Endothelial cell of umbilical vein (primary cell): ENCODE measurements at regions not wholly inside any gene's neighbourhood (a gene's known extent, or its start where the extent isn't known, plus 50 kb on each side); places are given as distances from the start of the nearest gene placed in this dataset.

ENCODE experiments used
- BruUV-seq: library from RNA; stranded (reverse); fragments of 400-500 nt; replicated peaks from 2 replicates; lab custom pipeline; 2021; lab: Mats Ljungman, UMichigan
- CTCF ChIA-PET: fragments of 300-600, 350-600 bp; sonication (Branson Sonifier 250); formaldehyde crosslinking; loops from one replicate; lab custom pipeline; 2021; ENCODE audit warnings: antibody characterized with exemption, inconsistent platforms; lab: Charles Lee
- POLR2A ChIA-PET: fragments of 300-600, 350-600 bp; sonication (Branson Sonifier 250); formaldehyde crosslinking; loops from one replicate; lab custom pipeline; 2021; ENCODE audit warnings: antibody characterized with exemption, inconsistent platforms; lab: Charles Lee
- DNase-seq: peaks from one replicate; pipeline ENCODE4 v3.0.0-alpha.2; 2011; ENCODE audit warnings: low read depth, low spot score
- FAIRE-seq: peaks from 2 replicates; lab custom pipeline; 2011; peaks lifted over from hg19 to GRCh38; lab: Jason Lieb, UNC
- H2AFZ ChIP-seq: 2 replicates; pipeline ENCODE4 v1.6.0; 2012; ENCODE audit warnings: low read depth, low read length, control low read depth, inconsistent platforms
- H3K27ac ChIP-seq: 2 replicates; pipeline ENCODE4 v1.5.1; 2011; ENCODE audit warnings: low read depth, mild to moderate bottlenecking, control low read depth, low read length, moderate library complexity; ENCODE audit not compliant: insufficient read depth
- H3K27me3 ChIP-seq, 2 experiments: 2 replicates each; pipeline versions ENCODE4 v1.6.0 to v1.6.1; 2011; ENCODE audit warnings: low read length in 2 of 2, mixed read lengths in 1 of 2; ENCODE audit not compliant: control insufficient read depth in 2 of 2, insufficient read depth in 2 of 2
- H3K36me3 ChIP-seq, 2 experiments: 2 replicates in 1 of 2; 3 replicates in 1 of 2; pipeline ENCODE4 v1.5.1; 2011; ENCODE audit warnings: low read length in 2 of 2, mild to moderate bottlenecking in 1 of 2, moderate library complexity in 1 of 2; ENCODE audit not compliant: control insufficient read depth in 2 of 2, insufficient read depth in 2 of 2; ENCODE audit errors: extremely low read depth in 1 of 2
- H3K4me1 ChIP-seq: 3 replicates; pipeline ENCODE4 v1.5.1; 2011; ENCODE audit warnings: mild to moderate bottlenecking, low read length; ENCODE audit not compliant: control insufficient read depth, insufficient read depth; ENCODE audit errors: extremely low read depth
- H3K4me2 ChIP-seq: 2 replicates; pipeline ENCODE4 v1.6.1; 2011; ENCODE audit warnings: low read length, control low read depth, mixed read lengths; ENCODE audit not compliant: insufficient read depth
- H3K4me3 ChIP-seq, 3 experiments: fragments of 200-600 bp in 1 of 3; sonication (generic), shearing (Covaris generic) in 1 of 3; replicated peaks in 1 of 3; 2 replicates each; pipeline ENCODE4 v1.5.1; 2011 to 2016; ENCODE audit warnings: control low read depth in 3 of 3, low read length in 3 of 3, mild to moderate bottlenecking in 2 of 3, inconsistent platforms in 1 of 3, low read depth in 1 of 3, moderate library complexity in 1 of 3; ENCODE audit not compliant: insufficient read depth in 1 of 3
- H3K79me2 ChIP-seq: 2 replicates; pipeline ENCODE4 v1.6.0; 2012; ENCODE audit warnings: low read length, inconsistent platforms; ENCODE audit not compliant: control insufficient read depth, insufficient read depth
- H3K9ac ChIP-seq: replicated peaks from 2 replicates; pipeline ENCODE3; 2011; ENCODE audit warnings: low read length, control low read depth; ENCODE audit not compliant: insufficient read depth; ENCODE audit errors: extremely low read depth
- H3K9me1 ChIP-seq: replicated peaks from 3 replicates; pipeline ENCODE4 v1.6.0; 2011; ENCODE audit warnings: mild to moderate bottlenecking, low read length; ENCODE audit not compliant: control insufficient read depth, insufficient read depth; ENCODE audit errors: extremely low read depth
- H3K9me3 ChIP-seq: replicated peaks from 2 replicates; pipeline ENCODE4 v1.5.1; 2012; ENCODE audit warnings: low read length, inconsistent platforms; ENCODE audit not compliant: control insufficient read depth, insufficient read depth
- H4K20me1 ChIP-seq: replicated peaks from 2 replicates; pipeline ENCODE3; 2011; ENCODE audit warnings: mild to moderate bottlenecking, low read length; ENCODE audit not compliant: control insufficient read depth, insufficient read depth; ENCODE audit errors: extremely low read depth
- CTCF ChIP-seq, 2 donors: IDR thresholded peaks; 1 replicate in 1 of 2; 2 replicates in 1 of 2; pipeline ENCODE4 v1.5.1; 2011; ENCODE audit warnings: low read length in 2 of 2, mild to moderate bottlenecking in 2 of 2, moderate library complexity in 2 of 2, control low read depth in 1 of 2, inconsistent platforms in 1 of 2, low read depth in 1 of 2; ENCODE audit not compliant: insufficient read depth in 1 of 2; ENCODE audit errors: extremely low read depth in 1 of 2
- EZH2 ChIP-seq: IDR thresholded peaks from 2 replicates; pipeline ENCODE4 v1.6.1; 2012; ENCODE audit warnings: borderline replicate concordance, low read depth, mild to moderate bottlenecking, moderate library complexity, low read length, inconsistent platforms; ENCODE audit not compliant: severe bottlenecking
- FOS ChIP-seq: IDR thresholded peaks from 2 replicates; pipeline ENCODE4 v1.6.1; 2011; ENCODE audit warnings: mild to moderate bottlenecking, low read length, moderate library complexity, borderline replicate concordance; ENCODE audit not compliant: insufficient read depth
- GATA2 ChIP-seq: IDR thresholded peaks from 2 replicates; pipeline ENCODE4 v1.7.0; 2011; ENCODE audit warnings: low read depth, mild to moderate bottlenecking, moderate library complexity, mixed read lengths, low read length; ENCODE audit not compliant: insufficient read length, insufficient read depth
- JUN ChIP-seq: IDR thresholded peaks from 2 replicates; pipeline ENCODE4 v1.6.1; 2011; ENCODE audit warnings: borderline replicate concordance, low read depth; ENCODE audit not compliant: insufficient read length, insufficient read depth
- MAX ChIP-seq: IDR thresholded peaks from 2 replicates; pipeline ENCODE4 v1.6.1; 2011; ENCODE audit not compliant: insufficient read depth, insufficient read length
- MYC ChIP-seq: IDR thresholded peaks from one replicate; pipeline ENCODE4 v1.6.1; 2011; ENCODE audit warnings: mild to moderate bottlenecking, low read depth, low read length
- POLR2A ChIP-seq: IDR thresholded peaks from 2 replicates; pipeline ENCODE4 v1.6.1; 2012; ENCODE audit warnings: low read depth, mild to moderate bottlenecking, control low read depth, low read length
- POLR2AphosphoS5 ChIP-seq: IDR thresholded peaks from 2 replicates; pipeline ENCODE4 v1.6.1; 2012; ENCODE audit warnings: low read depth, mild to moderate bottlenecking, control low read depth, low read length, moderate library complexity; ENCODE audit not compliant: insufficient read depth
- dilution Hi-C: fragments of 300-500 bp; cut with MboI; formaldehyde crosslinking; loops from one replicate; pipeline ENCODE4 v1.15.0; 2019; ENCODE audit warnings: low sequenced_read_pairs; ENCODE audit not compliant: extremely low pct_ligation_motif_present
- intact Hi-C: fragments of 100-400 bp; cut with micrococcal nuclease; formaldehyde crosslinking; loops from one replicate; pipeline ENCODE4 v1.10.0; 2022

- H3K4me2 ChIP-seq: no peak overlapping the region
- no peaks in the 10 kb centered on the region for H3K27me3 ChIP-seq
- POLR2A ChIA-PET: no interaction called here
- H3K36me3 ChIP-seq: no peaks in the 10 kb centered on the region
- no peak overlapping the region for H2AFZ ChIP-seq
- DNase-seq: no peak
- TF ChIP-seq MAX (no peak), FOS (no peak), POLR2AphosphoS5 (no peak), MYC (no peak), EZH2 (no peak), POLR2A (no peak), JUN (no peak), GATA2 (no peak), CTCF (IDR thresholded peaks at IDR 0.05; ENCODE audit: extremely low read depth in 1 of 2, insufficient read depth in 1 of 2, low read depth in 1 of 2, low read length in 2 of 2) (no peak)
- dilution Hi-C loops: no loop called here
- no peak overlapping the region for H3K9ac ChIP-seq
- H4K20me1 ChIP-seq: no peaks in the 10 kb centered on the region
- CTCF ChIA-PET: no interaction called here
- H3K4me1 ChIP-seq: no peaks in the 10 kb centered on the region
- no peak overlapping the region for H3K4me3 ChIP-seq
- FAIRE-seq: no peak
- no peaks in the 10 kb centered on the region for H3K9me3 ChIP-seq
- intact Hi-C loops: no loop called here
- H3K27ac ChIP-seq: no peak overlapping the region
- no peaks in the 10 kb centered on the region for H3K9me1 ChIP-seq
- no peaks in the 10 kb centered on the region for H3K79me2 ChIP-seq
- no TSS peak for BruUV-seq
Measured at GRCh38 chr2:81545626-81546025, 1241.1 kb upstream of the LRRTM1 start.
